HepG2 (cell line): ENCODE measurements at regions not wholly inside any gene's neighbourhood (a gene's known extent, or its start where the extent isn't known, plus 50 kb on each side); places are given as distances from the start of the nearest gene placed in this dataset.

Source experiments
- ATAC-seq: fragments of 200-7000 bp; cut with Tn5 transposase; 3 replicates; pipeline ENCODE4 v1.9.1; 2020; ENCODE audit warnings: mild to moderate bottlenecking, moderate library complexity
- BruUV-seq: library from RNA; stranded (reverse); fragments of 400-500 nt; replicated peaks from 2 replicates; lab custom pipeline; 2021; lab: Mats Ljungman, UMichigan
- CTCF ChIA-PET: fragments of 300-600 bp; formaldehyde crosslinking; extraction: SDS; loops from one replicate; lab custom pipeline; 2021; ENCODE audit warnings: low total read pairs, inconsistent platforms, low intra/inter-chr PET ratio; lab: Yijun Ruan, JAX
- POLR2A ChIA-PET: fragments of 350-600 bp; sonication (Branson Sonifier 250); formaldehyde crosslinking; loops from one replicate; lab custom pipeline; 2020; ENCODE audit warnings: antibody characterized with exemption, inconsistent platforms; lab: Yijun Ruan, JAX
- DNase-seq: peaks from one replicate; pipeline ENCODE4 v3.0.0-alpha.2; 2015; ENCODE audit warnings: low spot score
- FAIRE-seq: peaks from 3 replicates; lab custom pipeline; 2011; peaks lifted over from hg19 to GRCh38; lab: Jason Lieb, UNC
- H2AFZ ChIP-seq: one replicate; pipeline ENCODE4 v1.6.1; 2011; ENCODE audit warnings: low read length, inconsistent platforms
- H3K27ac ChIP-seq: fragments of 300-600 bp; 3 replicates; pipeline ENCODE4 v1.8.0; 2011; ENCODE audit warnings: mixed run types, mild to moderate bottlenecking, mixed read lengths, low read length, inconsistent platforms; ENCODE audit not compliant: insufficient read depth; ENCODE audit errors: extremely low read length
- H3K27me3 ChIP-seq, 2 experiments: fragments of 200-600 bp in 1 of 2; 2 replicates in 1 of 2; 3 replicates in 1 of 2; pipeline versions ENCODE4 v1.6.0 to v1.8.0; 2011; ENCODE audit warnings: low read length in 2 of 2, mild to moderate bottlenecking in 2 of 2, moderate library complexity in 2 of 2, inconsistent platforms in 1 of 2; ENCODE audit not compliant: insufficient read depth in 2 of 2, control insufficient read depth in 1 of 2
- H3K36me3 ChIP-seq, 2 experiments: fragments of 200-600 bp in 1 of 2; replicated peaks in 1 of 2; 2 replicates in 1 of 2; 3 replicates in 1 of 2; pipeline versions ENCODE4 v1.5.1 to v1.8.0; 2011; ENCODE audit warnings: low read length in 2 of 2, inconsistent platforms in 1 of 2; ENCODE audit not compliant: insufficient read depth in 2 of 2, control insufficient read depth in 1 of 2
- H3K4me1 ChIP-seq: 2 replicates; pipeline ENCODE4 v1.5.1; 2012; ENCODE audit warnings: low read length, inconsistent platforms; ENCODE audit not compliant: insufficient read depth
- H3K4me2 ChIP-seq: 2 replicates; pipeline ENCODE4 v1.6.0; 2011; ENCODE audit warnings: low read depth, low read length, inconsistent platforms
- H3K4me3 ChIP-seq, 3 experiments: fragments of 200-600 bp in 1 of 3; sonication (generic), shearing (Covaris generic) in 1 of 3; replicated peaks in 1 of 3; 2 replicates each; pipeline ENCODE4 v1.5.1; 2011 to 2016; ENCODE audit warnings: low read length in 3 of 3, inconsistent platforms in 2 of 3, low read depth in 2 of 3, mild to moderate bottlenecking in 2 of 3, control low read depth in 1 of 3, mixed read lengths in 1 of 3; ENCODE audit not compliant: insufficient read depth in 1 of 3
- H3K79me2 ChIP-seq: one replicate; pipeline ENCODE4 v1.6.1; 2011; ENCODE audit warnings: low read length, inconsistent platforms; ENCODE audit not compliant: insufficient read depth
- H3K9ac ChIP-seq: 2 replicates; pipeline ENCODE4 v1.6.0; 2011; ENCODE audit warnings: mild to moderate bottlenecking, low read depth, low read length, inconsistent platforms; ENCODE audit not compliant: insufficient read depth
- H3K9me3 ChIP-seq: 2 replicates; pipeline ENCODE4 v1.5.1; 2012; ENCODE audit warnings: mild to moderate bottlenecking, low read length
- H4K20me1 ChIP-seq: 2 replicates; pipeline ENCODE4 v1.6.0; 2011; ENCODE audit warnings: inconsistent platforms, mild to moderate bottlenecking, low read length, moderate library complexity; ENCODE audit not compliant: insufficient read depth
- ELF4 ChIP-seq: sonication (generic); formaldehyde crosslinking; IDR thresholded peaks from 2 replicates; pipeline ENCODE4 v1.5.0; 2020; ENCODE audit warnings: missing genetic modification reagents, mild to moderate bottlenecking, moderate library complexity, borderline replicate concordance
- FOXK1 ChIP-seq: sonication (generic); formaldehyde crosslinking; IDR thresholded peaks from 2 replicates; pipeline ENCODE4 v1.4.0; 2020; ENCODE audit warnings: low read depth, missing genetic modification reagents, borderline replicate concordance
- HNRNPLL ChIP-seq: fragments of 200-400 bp; formaldehyde crosslinking; IDR thresholded peaks from 2 replicates; pipeline ENCODE4 v1.6.1; 2017; ENCODE audit warnings: mild to moderate bottlenecking, low read depth, low read length; ENCODE audit not compliant: poor library complexity, severe bottlenecking
- JUND ChIP-seq: sonication (generic); formaldehyde crosslinking; IDR thresholded peaks from 2 replicates; pipeline ENCODE4 v1.8.0; 2022; ENCODE audit warnings: mild to moderate bottlenecking, missing genetic modification reagents
- KLF11 ChIP-seq: IDR thresholded peaks from 2 replicates; pipeline ENCODE4 v1.6.1; 2016; ENCODE audit warnings: missing compliant biosample characterization
- MAFF ChIP-seq: IDR thresholded peaks from 2 replicates; pipeline ENCODE4 v1.6.1; 2011; ENCODE audit warnings: low read depth, low read length, improper control_type of control experiment
- POLR2G ChIP-seq: fragments of 200-400 bp; formaldehyde crosslinking; IDR thresholded peaks from 2 replicates; pipeline ENCODE4 v1.6.1; 2018; ENCODE audit warnings: mild to moderate bottlenecking, low read depth, low read length, moderate library complexity
- RCOR2 ChIP-seq: IDR thresholded peaks from 2 replicates; pipeline ENCODE4 v1.6.1; 2016; ENCODE audit warnings: missing biosample characterization, missing genetic modification reagents
- SNRNP70 ChIP-seq: fragments of 200-400 bp; formaldehyde crosslinking; IDR thresholded peaks from 2 replicates; pipeline ENCODE4 v1.6.1; 2017; ENCODE audit warnings: mild to moderate bottlenecking, low read depth, low read length, moderate library complexity
- TBX3 ChIP-seq: fragments of 450-650 bp; IDR thresholded peaks from 2 replicates; pipeline ENCODE4 v1.6.1; 2017; ENCODE audit warnings: antibody characterized with exemption, mild to moderate bottlenecking, inconsistent platforms, borderline replicate concordance
- TRAFD1 ChIP-seq: sonication (generic); formaldehyde crosslinking; IDR thresholded peaks from 2 replicates; pipeline ENCODE4 v1.5.1; 2020; ENCODE audit warnings: missing genetic modification reagents, mild to moderate bottlenecking, borderline replicate concordance
- UBTF ChIP-seq: sonication (generic); formaldehyde crosslinking; IDR thresholded peaks from 2 replicates; pipeline ENCODE4 v1.4.0; 2020; ENCODE audit warnings: mild to moderate bottlenecking, missing genetic modification reagents
- ZNF33A ChIP-seq: sonication (generic); formaldehyde crosslinking; IDR thresholded peaks from 2 replicates; pipeline ENCODE4 v1.5.1; 2020; ENCODE audit warnings: missing genetic modification reagents, mild to moderate bottlenecking, moderate library complexity, borderline replicate concordance
- ZNF446 ChIP-seq: sonication (generic); formaldehyde crosslinking; IDR thresholded peaks from 2 replicates; pipeline ENCODE4 v1.5.0; 2020; ENCODE audit warnings: mild to moderate bottlenecking, missing genetic modification reagents
- ZNF761 ChIP-seq: sonication (generic); formaldehyde crosslinking; conservative IDR thresholded peaks from 2 replicates; pipeline ENCODE4 v1.4.0; 2020; ENCODE audit warnings: mild to moderate bottlenecking, missing genetic modification reagents
- ZNF772 ChIP-seq: sonication (generic); formaldehyde crosslinking; IDR thresholded peaks from 2 replicates; pipeline ENCODE4 v1.5.0; 2020; ENCODE audit warnings: mild to moderate bottlenecking, missing genetic modification reagents
- ZSCAN29 ChIP-seq: sonication (generic); formaldehyde crosslinking; conservative IDR thresholded peaks from 2 replicates; pipeline ENCODE4 v1.4.0; 2020; ENCODE audit warnings: mild to moderate bottlenecking, missing genetic modification reagents
- WGBS: methylation state at CpG from one replicate; pipeline ENCODE4 v1.1.6; 2017; ENCODE audit warnings: low lambda C conversion rate; 5-methylcytosine and 5-hydroxymethylcytosine counted together
- in situ Hi-C: cut with HindIII; loops from 2 replicates; pipeline ENCODE4 v1.10.0; 2017; ENCODE audit warnings: low pct_unique_long_range_greater_than_20kb; ENCODE audit not compliant: extremely low pct_ligation_motif_present
- intact Hi-C: fragments of 100-400 bp; cut with micrococcal nuclease; formaldehyde crosslinking; loops from one replicate; pipeline ENCODE4 v1.10.0; 2022; ENCODE audit not compliant: unreplicated experiment
- TF ChIP-seq, protein P1 (sequence below): sonication (generic); formaldehyde crosslinking; IDR thresholded peaks from 2 replicates; pipeline ENCODE4 v1.4.0; 2020; ENCODE audit warnings: mild to moderate bottlenecking, missing genetic modification reagents, borderline replicate concordance
- TF ChIP-seq, protein P2 (sequence below): sonication (generic); formaldehyde crosslinking; IDR thresholded peaks from 2 replicates; pipeline ENCODE4 v1.8.0; 2022; ENCODE audit warnings: low read depth, missing genetic modification reagents

DNA sequence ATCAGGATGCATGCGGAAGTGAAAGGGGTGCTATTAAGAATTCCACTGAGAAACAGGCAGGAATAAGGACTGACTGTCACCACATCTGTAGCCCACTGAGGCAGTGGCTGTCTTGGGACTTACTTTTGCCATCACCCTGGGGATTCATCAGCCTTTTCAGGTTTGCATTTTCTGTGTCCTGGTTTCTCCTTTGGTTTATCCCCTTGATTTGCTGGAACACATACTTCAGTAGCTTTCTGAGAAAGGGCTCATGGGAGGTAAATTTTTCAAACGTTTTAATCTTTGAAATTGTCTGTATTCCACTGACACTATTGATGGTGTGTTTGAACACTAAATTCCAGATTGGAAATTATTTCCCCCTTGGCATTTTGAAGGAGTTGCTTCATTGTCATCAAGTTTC lies 80.2 kb upstream of the ACTRT2 start:
- no peak overlapping the region for H3K4me3 ChIP-seq
- no peak for FAIRE-seq
- H3K27ac ChIP-seq: no peak overlapping the region
- no peaks in the 10 kb centered on the region for H3K79me2 ChIP-seq
- ATAC-seq: no peak
- ChIA-PET POLR2A (no interaction called here), CTCF (no interaction called here)
- H4K20me1 ChIP-seq: no peaks in the 10 kb centered on the region
- no peaks in the 10 kb centered on the region for H3K4me1 ChIP-seq
- H2AFZ ChIP-seq: no peak overlapping the region
- peaks cover 6 to 22% of the 10 kb centered on the region in 2 experiments; a peak in 3 of 5 replicates for H3K27me3 ChIP-seq
- in situ Hi-C loops (no loop called here), intact Hi-C loops (no loop called here)
- H3K36me3 ChIP-seq: no peaks in the 10 kb centered on the region
- no peak for DNase-seq
- no peak overlapping the region for H3K4me2 ChIP-seq
- no peak overlapping the region for H3K9ac ChIP-seq
- no TSS peak for BruUV-seq
- H3K9me3 ChIP-seq: no peaks in the 10 kb centered on the region
- WGBS: 44% methylated on average over 2 of the region's 2 CpGs
- TF ChIP-seq UBTF (no peak), ZNF446 (CRISPR knock-in tag) (no peak), TRAFD1 (no peak), ZNF772 (CRISPR knock-in tag) (no peak), RCOR2 (no peak), SNRNP70 (no peak), KLF11 (CRISPR knock-in tag) (no peak), ZNF761 (CRISPR knock-in tag) (no peak), POLR2G (no peak), JUND (CRISPR knock-in tag) (no peak), ZSCAN29 (CRISPR knock-in tag) (no peak), MAFF (no peak), ELF4 (CRISPR knock-in tag) (no peak), TBX3 (no peak), ZNF33A (CRISPR knock-in tag) (no peak), HNRNPLL (no peak), FOXK1 (CRISPR knock-in tag) (no peak)
- TF ChIP-seq, protein P1, sequence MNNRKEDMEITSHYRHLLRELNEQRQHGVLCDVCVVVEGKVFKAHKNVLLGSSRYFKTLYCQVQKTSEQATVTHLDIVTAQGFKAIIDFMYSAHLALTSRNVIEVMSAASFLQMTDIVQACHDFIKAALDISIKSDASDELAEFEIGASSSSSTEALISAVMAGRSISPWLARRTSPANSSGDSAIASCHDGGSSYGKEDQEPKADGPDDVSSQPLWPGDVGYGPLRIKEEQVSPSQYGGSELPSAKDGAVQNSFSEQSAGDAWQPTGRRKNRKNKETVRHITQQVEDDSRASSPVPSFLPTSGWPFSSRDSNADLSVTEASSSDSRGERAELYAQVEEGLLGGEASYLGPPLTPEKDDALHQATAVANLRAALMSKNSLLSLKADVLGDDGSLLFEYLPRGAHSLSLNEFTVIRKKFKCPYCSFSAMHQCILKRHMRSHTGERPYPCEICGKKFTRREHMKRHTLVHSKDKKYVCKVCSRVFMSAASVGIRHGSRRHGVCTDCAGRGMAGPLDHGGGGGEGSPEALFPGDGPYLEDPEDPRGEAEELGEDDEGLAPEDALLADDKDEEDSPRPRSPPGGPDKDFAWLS (CRISPR knock-in tag): no peak
- TF ChIP-seq, protein P2, sequence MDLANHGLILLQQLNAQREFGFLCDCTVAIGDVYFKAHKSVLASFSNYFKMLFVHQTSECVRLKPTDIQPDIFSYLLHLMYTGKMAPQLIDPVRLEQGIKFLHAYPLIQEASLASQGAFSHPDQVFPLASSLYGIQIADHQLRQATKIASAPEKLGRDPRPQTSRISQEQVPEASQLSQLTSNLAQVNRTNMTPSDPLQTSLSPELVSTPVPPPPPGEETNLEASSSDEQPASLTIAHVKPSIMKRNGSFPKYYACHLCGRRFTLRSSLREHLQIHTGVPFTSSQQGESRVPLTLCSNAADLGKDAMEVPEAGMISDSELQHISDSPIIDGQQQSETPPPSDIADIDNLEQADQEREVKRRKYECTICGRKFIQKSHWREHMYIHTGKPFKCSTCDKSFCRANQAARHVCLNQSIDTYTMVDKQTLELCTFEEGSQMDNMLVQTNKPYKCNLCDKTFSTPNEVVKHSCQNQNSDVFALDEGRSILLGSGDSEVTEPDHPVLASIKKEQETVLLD (CRISPR knock-in tag): no peak
